ENCODE measurements at regions not wholly inside any gene's neighbourhood (a gene's known extent, or its start where the extent isn't known, plus 50 kb on each side); places are given as distances from the start of the nearest gene placed in this dataset.

DNA sequence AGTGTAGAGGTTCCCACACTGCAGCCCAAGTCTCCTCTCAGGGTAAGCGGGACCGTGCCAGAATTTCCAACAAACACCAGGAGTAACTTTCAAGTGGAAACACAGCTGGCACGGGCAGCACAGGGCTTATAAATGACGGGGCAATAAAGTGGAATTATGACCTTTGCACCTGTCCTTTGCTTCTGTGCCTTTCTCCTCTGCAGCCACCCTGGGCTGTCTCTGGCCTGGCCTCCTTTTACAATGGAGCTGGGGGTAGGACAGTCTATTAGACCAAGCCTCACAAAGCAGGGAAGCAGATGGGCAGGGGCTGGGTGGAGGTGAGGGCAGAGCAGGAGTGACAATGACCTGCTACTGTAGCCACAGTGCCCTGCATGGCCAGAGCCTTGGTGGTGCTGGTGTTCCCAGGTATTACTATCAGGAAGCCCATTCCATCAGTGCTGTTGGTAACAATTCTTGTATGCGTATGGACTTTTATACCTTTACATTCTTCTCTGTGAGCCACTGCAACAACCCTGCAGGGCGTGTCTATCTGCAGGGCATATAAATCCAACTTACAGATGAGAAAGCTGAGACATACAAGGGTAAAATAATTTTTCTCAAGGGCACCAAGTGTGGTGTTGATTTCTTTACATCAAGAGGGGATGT lies 387.8 kb downstream of the CTTN start:
- TF ChIP-seq, protein P1, sequence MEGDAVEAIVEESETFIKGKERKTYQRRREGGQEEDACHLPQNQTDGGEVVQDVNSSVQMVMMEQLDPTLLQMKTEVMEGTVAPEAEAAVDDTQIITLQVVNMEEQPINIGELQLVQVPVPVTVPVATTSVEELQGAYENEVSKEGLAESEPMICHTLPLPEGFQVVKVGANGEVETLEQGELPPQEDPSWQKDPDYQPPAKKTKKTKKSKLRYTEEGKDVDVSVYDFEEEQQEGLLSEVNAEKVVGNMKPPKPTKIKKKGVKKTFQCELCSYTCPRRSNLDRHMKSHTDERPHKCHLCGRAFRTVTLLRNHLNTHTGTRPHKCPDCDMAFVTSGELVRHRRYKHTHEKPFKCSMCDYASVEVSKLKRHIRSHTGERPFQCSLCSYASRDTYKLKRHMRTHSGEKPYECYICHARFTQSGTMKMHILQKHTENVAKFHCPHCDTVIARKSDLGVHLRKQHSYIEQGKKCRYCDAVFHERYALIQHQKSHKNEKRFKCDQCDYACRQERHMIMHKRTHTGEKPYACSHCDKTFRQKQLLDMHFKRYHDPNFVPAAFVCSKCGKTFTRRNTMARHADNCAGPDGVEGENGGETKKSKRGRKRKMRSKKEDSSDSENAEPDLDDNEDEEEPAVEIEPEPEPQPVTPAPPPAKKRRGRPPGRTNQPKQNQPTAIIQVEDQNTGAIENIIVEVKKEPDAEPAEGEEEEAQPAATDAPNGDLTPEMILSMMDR (IDR thresholded peaks at IDR 0.05; ENCODE audit: insufficient read depth, low read length, missing control alignments), result no peak
- POLR2A ChIA-PET, result no interaction called here
- H3K4me3 ChIP-seq (ENCODE audit: low read depth, low read length), result no peak overlapping the region
- no peak for DNase-seq (ENCODE audit: low read depth, low spot score)
- CTCF ChIA-PET, result no interaction called here

DNA sequence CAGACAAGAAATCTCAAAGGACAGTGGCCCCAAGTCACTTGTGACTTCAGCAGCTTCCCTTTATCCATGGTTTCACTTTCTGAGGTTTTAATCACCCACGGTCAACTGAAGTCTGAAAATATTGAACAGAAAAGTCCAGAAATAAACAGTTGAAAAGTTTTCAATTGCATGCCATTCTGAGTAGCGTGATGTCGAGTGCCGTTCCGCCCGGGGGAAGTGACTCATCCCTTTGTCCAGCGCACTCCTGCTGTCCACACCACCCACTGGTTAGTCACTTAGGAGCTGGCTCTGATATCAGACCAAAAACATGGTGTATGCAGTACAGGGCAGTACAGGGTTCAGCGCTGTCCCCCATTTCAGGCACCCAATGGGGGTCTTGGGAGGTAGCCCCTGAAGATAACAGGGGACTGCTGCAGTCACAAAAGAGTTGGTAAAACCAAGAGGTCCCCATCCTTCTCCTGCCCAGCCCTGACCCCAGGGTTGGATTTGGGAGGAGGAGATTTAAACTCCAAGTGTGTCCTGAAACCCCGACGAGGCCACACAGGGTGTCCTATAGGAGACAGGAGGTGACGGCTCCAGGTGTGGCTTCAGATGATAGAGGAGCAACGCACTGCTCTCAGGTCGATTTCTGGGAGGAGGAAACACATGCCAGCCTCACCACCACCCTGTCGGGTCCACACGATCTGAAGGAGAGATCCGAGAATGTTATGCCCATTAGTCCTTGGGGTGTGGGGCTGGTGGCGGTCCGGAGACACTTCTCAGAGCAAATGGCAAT lies 390.1 kb downstream of the CTTN start:
- H3K4me3 ChIP-seq (ENCODE audit: low read depth, low read length), result no peak overlapping the region
- ChIA-PET POLR2A (no interaction called here), CTCF (no interaction called here)
- DNase-seq (ENCODE audit: low read depth, low spot score), result peak; percentile 17
- TF ChIP-seq, protein P1 (IDR thresholded peaks at IDR 0.05; ENCODE audit: insufficient read depth, low read length, missing control alignments), result no peak

DNA sequence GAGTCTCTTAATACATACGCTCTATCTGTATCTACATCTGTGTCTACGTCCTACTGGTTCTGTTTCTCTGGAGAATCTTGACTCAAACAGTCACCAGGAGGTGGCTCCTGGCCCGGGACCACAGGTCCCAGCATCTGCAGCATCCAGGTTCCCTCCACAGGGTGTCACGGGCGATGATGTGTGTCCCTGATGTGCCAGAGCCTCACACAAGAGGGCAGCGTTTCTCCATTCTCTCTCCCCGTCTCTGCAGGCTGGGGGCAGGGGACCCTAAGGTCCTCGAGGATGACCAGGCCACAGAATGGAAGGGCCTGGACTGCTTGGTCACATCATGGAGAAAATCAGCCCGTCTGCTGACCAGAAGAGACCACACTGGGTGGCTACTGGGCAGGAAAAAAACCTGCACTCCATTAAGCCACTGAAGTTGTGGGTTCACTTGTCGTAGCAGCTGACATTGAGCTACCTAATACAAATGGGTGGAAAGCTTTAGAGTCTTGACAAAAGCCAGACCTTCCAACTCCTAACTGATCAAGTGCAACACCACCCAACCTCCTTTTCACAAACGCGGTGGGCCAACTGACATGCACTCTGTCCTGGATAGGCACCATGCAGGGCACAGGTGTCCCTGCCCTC lies 392.5 kb downstream of the CTTN start:
- TF ChIP-seq, protein P1 (IDR thresholded peaks at IDR 0.05; ENCODE audit: insufficient read depth, low read length, missing control alignments), result no peak
- no peak for DNase-seq (ENCODE audit: low read depth, low spot score)
- POLR2A ChIA-PET, result no interaction called here
- no peak overlapping the region for H3K4me3 ChIP-seq (ENCODE audit: low read depth, low read length)
- CTCF ChIA-PET, result no interaction called here

DNA sequence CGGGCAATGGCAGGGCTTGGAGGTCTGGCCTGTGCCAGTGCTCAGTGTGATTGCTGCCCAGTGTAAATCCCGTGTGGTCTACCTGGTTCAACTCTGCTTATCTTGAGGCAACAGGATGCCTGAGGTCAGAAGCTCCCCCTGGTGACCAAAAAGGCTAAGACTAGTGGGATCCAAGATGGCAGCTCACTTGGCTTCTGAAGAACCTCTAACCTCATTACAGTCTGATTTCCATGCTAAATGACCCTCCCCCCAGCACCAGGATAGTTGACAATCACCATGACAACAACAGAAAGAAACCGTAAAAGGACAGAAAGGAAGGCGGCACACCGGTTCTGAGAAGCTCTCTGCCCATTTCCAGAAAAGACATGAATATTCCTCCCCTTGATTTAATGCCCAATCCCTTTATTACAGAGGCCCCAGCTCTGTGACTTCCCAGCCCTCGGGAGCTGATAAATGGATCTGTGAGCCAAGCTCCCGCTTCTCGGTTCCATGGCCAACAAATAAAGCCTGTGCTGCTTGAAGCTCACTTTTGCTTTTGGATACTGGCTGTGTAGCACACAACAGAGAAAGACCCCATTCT lies 398.4 kb downstream of the CTTN start:
- TF ChIP-seq, protein P1 (IDR thresholded peaks at IDR 0.05; ENCODE audit: insufficient read depth, low read length, missing control alignments), result no peak
- H3K4me3 ChIP-seq (ENCODE audit: low read depth, low read length), result no peak overlapping the region
- ChIA-PET CTCF (no interaction called here), POLR2A (no interaction called here)
- no peak for DNase-seq (ENCODE audit: low read depth, low spot score)

DNA sequence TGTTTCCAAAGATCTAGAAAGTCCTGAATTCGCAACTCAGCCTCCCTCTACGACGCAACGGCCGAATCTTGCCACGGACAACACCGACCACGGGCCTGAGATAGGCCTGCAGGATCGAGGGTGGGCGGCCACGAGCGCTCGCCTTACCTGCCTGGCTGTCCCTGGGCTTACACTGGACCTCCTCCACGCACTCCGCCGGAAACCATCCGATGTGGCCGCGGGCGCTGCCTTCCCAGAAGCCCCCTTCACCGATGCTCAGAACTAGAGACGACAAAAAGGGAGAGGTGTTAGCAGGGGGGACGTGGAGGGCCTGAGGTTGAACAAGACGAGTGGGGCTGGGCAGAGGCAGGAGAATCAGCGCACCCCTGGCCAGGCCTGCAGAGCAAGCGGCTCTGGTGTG lies 400.0 kb downstream of the CTTN start:
- ChIA-PET POLR2A (no interaction called here), CTCF (no interaction called here)
- H3K4me3 ChIP-seq (ENCODE audit: low read depth, low read length), result no peak overlapping the region
- DNase-seq (ENCODE audit: low read depth, low spot score), result no peak
- TF ChIP-seq, protein P1 (IDR thresholded peaks at IDR 0.05; ENCODE audit: insufficient read depth, low read length, missing control alignments), result no peak

DNA sequence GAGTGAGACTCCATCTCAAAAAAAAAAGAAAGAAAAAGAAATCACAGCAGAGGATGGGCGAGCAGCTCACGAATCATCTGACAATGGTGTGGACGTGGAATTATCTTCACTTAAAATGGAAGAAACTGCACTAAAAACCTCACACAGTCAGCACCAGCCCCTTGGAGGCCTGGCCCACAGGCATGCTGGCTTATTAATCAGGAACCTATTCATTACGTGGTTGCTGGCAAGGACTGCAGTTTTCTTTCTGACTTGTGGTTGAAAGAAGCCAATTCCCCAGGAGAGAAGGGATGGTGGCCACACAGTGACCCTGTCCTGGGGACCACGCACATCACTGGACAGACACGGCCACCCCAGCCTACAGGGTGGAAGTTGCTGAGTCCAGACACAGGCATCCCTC lies 401.1 kb downstream of the CTTN start:
- no peak for DNase-seq (ENCODE audit: low read depth, low spot score)
- TF ChIP-seq, protein P1 (IDR thresholded peaks at IDR 0.05; ENCODE audit: insufficient read depth, low read length, missing control alignments), result no peak
- no peak overlapping the region for H3K4me3 ChIP-seq (ENCODE audit: low read depth, low read length)
- CTCF ChIA-PET, result no interaction called here
- POLR2A ChIA-PET, result no interaction called here

All from AG04449 (cell line).